ENCODE measurements at regions not wholly inside any gene's neighbourhood (a gene's known extent, or its start where the extent isn't known, plus 50 kb on each side); places are given as distances from the start of the nearest gene placed in this dataset.

DNA sequence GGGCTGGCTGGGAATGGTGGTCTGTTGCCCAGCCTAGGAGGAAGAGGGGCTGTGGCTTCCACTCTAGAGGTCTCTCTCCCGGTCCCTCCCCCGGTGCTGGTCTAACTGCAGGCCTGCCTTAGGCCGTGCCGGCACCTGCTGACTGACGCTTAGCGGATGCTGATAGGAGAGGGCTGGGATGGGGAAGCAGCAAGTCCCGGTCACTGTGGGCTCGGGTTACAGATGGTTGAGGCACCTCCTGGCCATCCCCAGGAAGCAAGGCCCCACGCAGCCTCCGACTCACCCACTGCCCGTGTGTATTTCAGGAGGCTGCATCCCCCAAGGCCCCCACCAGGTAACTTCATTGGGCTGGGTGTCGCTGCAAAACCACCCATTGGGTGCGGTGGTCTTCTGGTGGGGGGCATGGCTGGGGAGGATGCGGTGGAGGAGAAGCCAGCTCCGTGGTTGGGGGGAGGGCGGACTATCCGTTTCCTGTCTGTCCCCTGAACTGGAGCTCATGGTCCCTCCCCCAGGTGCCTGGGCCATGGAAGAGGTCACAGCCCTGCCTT lies 278.9 kb downstream of the SEC14L1 start:
- Histone ChIP-seq H2AFZ (ENCODE audit: low read length) (no peak overlapping the region), H3K4me2 (ENCODE audit: low read length) (no peak overlapping the region), H4K20me1 (ENCODE audit: low read length) (no peaks in the 10 kb centered on the region), H3K9me3 (ENCODE audit: low read length) (no peaks in the 10 kb centered on the region), H3K9ac (ENCODE audit: low read length) (no peak overlapping the region), H3F3A (ENCODE audit: low read length, unreplicated experiment) (no peaks in the 10 kb centered on the region), H3K4me3 (ENCODE audit: low read length) (no peak overlapping the region), H3K9me2 (replicated peaks; ENCODE audit: low read length) (no peaks in the 10 kb centered on the region), H3K27ac (ENCODE audit: low read length) (no peak overlapping the region), H3K36me3 (ENCODE audit: low read depth, low read length) (peaks cover 13% of the 10 kb centered on the region; the same call in 1 of the 2 replicates), H3K79me2 (ENCODE audit: low read length) (peaks cover 85% of the 10 kb centered on the region), H3K27me3 (ENCODE audit: low read length) (no peaks in the 10 kb centered on the region), H3K4me1 (ENCODE audit: insufficient read depth, low read length) (peaks cover 47% of the 10 kb centered on the region)
- TF ChIP-seq CTCF (conservative IDR thresholded peaks at IDR 0.05; ENCODE audit: low read depth, low read length) (no peak), EZH2 (IDR thresholded peaks at IDR 0.05; ENCODE audit: low read length, unreplicated experiment) (no peak), EZH2phosphoT487 (IDR thresholded peaks at IDR 0.05; ENCODE audit: borderline replicate concordance, low read length) (no peak)
- intact Hi-C loops (cut with micrococcal nuclease): no loop called here
- POLR2A ChIA-PET (ENCODE audit: unreplicated experiment): no interaction called here
- CTCF ChIA-PET: no interaction called here
- DNase-seq (peak; percentile 57), ATAC-seq (peak; percentile 23; the same call in 1 of the 2 replicates)
- no TSS peak for BruUV-seq (replicated peaks)

- intact Hi-C loops (cut with micrococcal nuclease): no loop called here
- POLR2A ChIA-PET (ENCODE audit: unreplicated experiment): no interaction called here
- ATAC-seq: no peak
- no peak overlapping the region for H2AFZ ChIP-seq (ENCODE audit: low read length)
- no peaks in the 10 kb centered on the region for H3K9me2 ChIP-seq (replicated peaks; ENCODE audit: low read length)
- no peak overlapping the region for H3K9ac ChIP-seq (ENCODE audit: low read length)
- H3K27ac ChIP-seq (ENCODE audit: low read length): no peak overlapping the region
- BruUV-seq (replicated peaks): no TSS peak
- no peaks in the 10 kb centered on the region for H3F3A ChIP-seq (ENCODE audit: low read length, unreplicated experiment)
- no peak overlapping the region for H3K4me3 ChIP-seq (ENCODE audit: low read length)
- no peaks in the 10 kb centered on the region for H3K9me3 ChIP-seq (ENCODE audit: low read length)
- TF ChIP-seq EZH2 (IDR thresholded peaks at IDR 0.05; ENCODE audit: low read length, unreplicated experiment): no peak
- no peak for TF ChIP-seq CTCF (conservative IDR thresholded peaks at IDR 0.05; ENCODE audit: low read depth, low read length)
- no peak for TF ChIP-seq EZH2phosphoT487 (IDR thresholded peaks at IDR 0.05; ENCODE audit: borderline replicate concordance, low read length)
- H3K4me2 ChIP-seq (ENCODE audit: low read length): no peak overlapping the region
- no peaks in the 10 kb centered on the region for H4K20me1 ChIP-seq (ENCODE audit: low read length)
- H3K4me1 ChIP-seq (ENCODE audit: insufficient read depth, low read length): peaks cover 53% of the 10 kb centered on the region
- H3K36me3 ChIP-seq (ENCODE audit: low read depth, low read length): peaks cover 8% of the 10 kb centered on the region; the same call in 1 of the 2 replicates
- CTCF ChIA-PET: no interaction called here
- H3K79me2 ChIP-seq (ENCODE audit: low read length): peaks cover 85% of the 10 kb centered on the region
- H3K27me3 ChIP-seq (ENCODE audit: low read length): no peaks in the 10 kb centered on the region
- DNase-seq: no peak
Observed at GRCh38 chr17:77420095-77420803, 279.5 kb downstream of the SEC14L1 start.

Measured in PC-3 (cell line).